GM23248 (cell line): ENCODE measurements at regions not wholly inside any gene's neighbourhood (a gene's known extent, or its start where the extent isn't known, plus 50 kb on each side); places are given as distances from the start of the nearest gene placed in this dataset.

Experiments used
- EZH2 ChIP-seq: fragments of 200-600 bp; sonication (generic); IDR thresholded peaks from 2 replicates; pipeline ENCODE4 v1.6.1; 2018; ENCODE audit warnings: antibody characterized with exemption, mild to moderate bottlenecking; ENCODE audit not compliant: insufficient read depth, poor library complexity, severe bottlenecking
- EZH2phosphoT487 ChIP-seq: fragments of 200-600 bp; sonication (generic); IDR thresholded peaks from 2 replicates; pipeline ENCODE4 v1.6.1; 2018; ENCODE audit warnings: antibody characterized with exemption, moderate library complexity, mild to moderate bottlenecking, low read depth; ENCODE audit not compliant: insufficient read depth

DNA sequence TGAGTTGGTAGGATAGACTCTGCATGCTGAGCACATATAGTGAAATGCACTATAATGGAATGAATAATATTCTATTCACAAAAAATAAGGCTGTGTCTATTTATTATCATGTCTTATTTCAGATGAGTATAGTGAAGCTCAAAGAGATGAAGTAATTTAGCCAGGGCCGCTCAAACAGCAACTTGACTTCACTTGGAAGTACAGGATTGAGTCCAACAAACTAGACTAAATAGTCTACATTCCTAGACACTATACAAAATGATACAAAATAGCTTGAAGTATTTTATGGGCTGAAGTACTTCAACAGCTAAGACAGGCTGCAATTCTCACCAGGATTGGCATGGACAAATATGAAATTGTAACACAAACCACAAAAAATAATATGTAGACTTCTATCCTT lies 144.5 kb upstream of the DST start:
- TF ChIP-seq EZH2phosphoT487 (no peak), EZH2 (no peak)
